K562 (cell line): ENCODE measurements at regions not wholly inside any gene's neighbourhood (a gene's known extent, or its start where the extent isn't known, plus 50 kb on each side); places are given as distances from the start of the nearest gene placed in this dataset.

Experiments
- ATAC-seq: fragments of 200-7000 bp; cut with Tn5 transposase; 3 replicates; pipeline ENCODE4 v1.9.1; 2020; ENCODE audit warnings: moderate library complexity
- BruUV-seq: library from RNA; stranded (reverse); fragments of 400-500 nt; replicated peaks from 2 replicates; lab custom pipeline; 2021; lab: Mats Ljungman, UMichigan
- CTCF ChIA-PET: fragments of 300-600 bp; formaldehyde crosslinking; extraction: SDS; loops from one replicate; lab custom pipeline; 2021; ENCODE audit warnings: low intra/inter-chr PET ratio; lab: Yijun Ruan, JAX
- POLR2A ChIA-PET: fragments of 300-600, 350-650 bp; sonication (Branson Sonifier 250); formaldehyde crosslinking; extraction: SDS; loops from one replicate; lab custom pipeline; 2021; ENCODE audit warnings: antibody characterized with exemption, inconsistent platforms; lab: Yijun Ruan, JAX
- DNase-seq, 4 experiments: peaks; one replicate each; pipeline versions ENCODE4 v3.0.0 to v3.0.0-alpha.2; 2011 to 2018; ENCODE audit warnings: low spot score in 3 of 4, mixed read lengths in 3 of 4; ENCODE audit errors: extremely low read depth in 1 of 4
- FAIRE-seq: peaks from 2 replicates; lab custom pipeline; 2011; peaks lifted over from hg19 to GRCh38; lab: Jason Lieb, UNC
- H2AFZ ChIP-seq: 2 replicates; pipeline ENCODE4 v1.6.0; 2011; ENCODE audit warnings: low read depth, low read length, control low read depth, inconsistent platforms
- H3K27ac ChIP-seq: fragments of 200-600 bp; 3 replicates; pipeline ENCODE4 v1.8.0; 2011; ENCODE audit warnings: low read depth, mild to moderate bottlenecking, control low read depth, inconsistent platforms, low read length, moderate library complexity, mixed read lengths; ENCODE audit errors: extremely low read depth
- H3K27me3 ChIP-seq, 2 experiments: fragments of 300-600 bp in 1 of 2; 2 replicates in 1 of 2; 3 replicates in 1 of 2; pipeline versions ENCODE4 v1.6.0 to v1.8.0; 2011; ENCODE audit warnings: inconsistent platforms in 2 of 2, low read length in 2 of 2, mild to moderate bottlenecking in 1 of 2, mixed read lengths in 1 of 2, moderate library complexity in 1 of 2; ENCODE audit not compliant: control insufficient read depth in 2 of 2, insufficient read depth in 2 of 2
- H3K36me3 ChIP-seq: fragments of 300-600 bp; 3 replicates; pipeline ENCODE4 v1.8.0; 2011; ENCODE audit warnings: mild to moderate bottlenecking, low read length, inconsistent platforms; ENCODE audit not compliant: control insufficient read depth, insufficient read depth
- H3K4me1 ChIP-seq, 2 experiments: fragments of 200-600 bp in 1 of 2; replicated peaks in 1 of 2; 2 replicates in 1 of 2; 3 replicates in 1 of 2; pipeline versions ENCODE4 v1.5.1 to v1.8.0; 2011; ENCODE audit warnings: inconsistent platforms in 2 of 2, low read length in 2 of 2, mild to moderate bottlenecking in 1 of 2, mixed read lengths in 1 of 2, moderate library complexity in 1 of 2; ENCODE audit not compliant: control insufficient read depth in 2 of 2, insufficient read depth in 2 of 2
- H3K4me2 ChIP-seq: 2 replicates; pipeline ENCODE4 v1.6.1; 2011; ENCODE audit warnings: low read length, control low read depth, inconsistent platforms, mixed read lengths; ENCODE audit not compliant: insufficient read depth
- H3K4me3 ChIP-seq: fragments of 200-600 bp; sonication (generic), shearing (Covaris generic); 2 replicates; pipeline ENCODE4 v1.5.1; 2016; ENCODE audit warnings: control low read depth, inconsistent platforms
- H3K79me2 ChIP-seq: fragments of 200-600 bp; 3 replicates; pipeline ENCODE4 v1.8.0; 2011; ENCODE audit warnings: low read length, inconsistent platforms; ENCODE audit not compliant: control insufficient read depth, insufficient read depth
- H3K9ac ChIP-seq, 2 experiments: 2 replicates each; pipeline versions ENCODE4 v1.6.0 to v1.6.1; 2011; ENCODE audit warnings: low read depth in 2 of 2, low read length in 2 of 2, control low read depth in 1 of 2, inconsistent platforms in 1 of 2, mild to moderate bottlenecking in 1 of 2, mixed read lengths in 1 of 2; ENCODE audit not compliant: insufficient read depth in 1 of 2
- H3K9me1 ChIP-seq: one replicate; pipeline ENCODE4 v1.6.0; 2011; ENCODE audit warnings: inconsistent platforms, mild to moderate bottlenecking, low read length, moderate library complexity; ENCODE audit not compliant: control insufficient read depth, insufficient read depth
- H3K9me3 ChIP-seq: replicated peaks from 2 replicates; pipeline ENCODE4 v1.5.1; 2011; ENCODE audit warnings: low read depth, low read length, inconsistent platforms; ENCODE audit not compliant: control insufficient read depth, insufficient read depth
- H4K20me1 ChIP-seq: replicated peaks from 2 replicates; pipeline ENCODE4 v1.6.1; 2011; ENCODE audit warnings: low read length, inconsistent platforms, mixed read lengths; ENCODE audit not compliant: control insufficient read depth, insufficient read depth
- CREM ChIP-seq: IDR thresholded peaks from 2 replicates; pipeline ENCODE4 v1.6.1; 2014; ENCODE audit warnings: antibody characterized with exemption, low read depth
- KLF6 ChIP-seq: fragments of 250-450 bp; sonication (Bioruptor Pico); IDR thresholded peaks from 2 replicates; pipeline ENCODE4 v1.4.0; 2020; ENCODE audit warnings: mild to moderate bottlenecking, moderate library complexity, borderline replicate concordance
- LARP7 ChIP-seq: fragments of 450-650 bp; IDR thresholded peaks from 2 replicates; pipeline ENCODE4 v1.6.1; 2016
- MXD1 ChIP-seq: fragments of 250-450 bp; sonication (Bioruptor Pico); IDR thresholded peaks from 2 replicates; pipeline ENCODE4 v1.8.0; 2021; ENCODE audit warnings: borderline replicate concordance, mild to moderate bottlenecking, moderate library complexity; ENCODE audit not compliant: poor library complexity, severe bottlenecking
- NONO ChIP-seq, 2 experiments: fragments of 200-400 bp in 1 of 2; fragments of 450-650 bp in 1 of 2; formaldehyde crosslinking in 1 of 2; IDR thresholded peaks; 2 replicates each; pipeline ENCODE4 v1.6.1; 2017; ENCODE audit warnings: low read depth in 2 of 2, mild to moderate bottlenecking in 2 of 2, moderate library complexity in 2 of 2, low read length in 1 of 2
- PHF21A ChIP-seq: fragments of 450-650 bp; IDR thresholded peaks from 2 replicates; pipeline ENCODE4 v1.6.1; 2017; ENCODE audit warnings: low read depth, borderline replicate concordance
- YBX1 ChIP-seq: fragments of 450-650 bp; IDR thresholded peaks from 2 replicates; pipeline ENCODE4 v1.7.1; 2016; ENCODE audit warnings: mild to moderate bottlenecking
- YY1 ChIP-seq, 3 experiments: IDR thresholded peaks; 2 replicates each; pipeline ENCODE4 v1.6.1; 2011; ENCODE audit warnings: low read length in 2 of 3, mild to moderate bottlenecking in 2 of 3, moderate library complexity in 2 of 3, borderline replicate concordance in 1 of 3, control low read depth in 1 of 3, low read depth in 1 of 3; ENCODE audit not compliant: insufficient read depth in 3 of 3, insufficient replicate concordance in 2 of 3, control insufficient read depth in 1 of 3, insufficient read length in 1 of 3; ENCODE audit errors: extremely low read depth in 1 of 3
- ZNF146 ChIP-seq: IDR thresholded peaks from one replicate; pipeline ENCODE4 v1.6.1; 2018; ENCODE audit warnings: missing compliant biosample characterization; ENCODE audit not compliant: unreplicated experiment
- ZNF165 ChIP-seq: fragments of 250-450 bp; sonication (Bioruptor Pico); IDR thresholded peaks from 2 replicates; pipeline ENCODE4 v1.4.0; 2020; ENCODE audit warnings: borderline replicate concordance
- ZNF583 ChIP-seq: fragments of 250-450 bp; sonication (Bioruptor Pico); IDR thresholded peaks from 2 replicates; pipeline ENCODE4 v1.4.0; 2020
- WGBS: fragments of 100-300 bp; shearing (Covaris generic); methylation state at CpG from one replicate; pipeline ENCODE4 v1.1.6; 2016; ENCODE audit warnings: low coverage, mixed read lengths; ENCODE audit not compliant: insufficient coverage; ENCODE audit errors: missing lambda C conversion rate; 5-methylcytosine and 5-hydroxymethylcytosine counted together
- in situ Hi-C: fragments of 300-500 bp; cut with MboI; formaldehyde crosslinking; loops from 4 replicates; pipeline ENCODE4 v1.15.0; 2018; ENCODE audit warnings: inconsistent platforms, mixed read lengths
- intact Hi-C: fragments of 100-400 bp; cut with micrococcal nuclease; formaldehyde crosslinking; loops from 2 replicates; pipeline ENCODE4 v1.14.2; 2022
- TF ChIP-seq, protein P1 (sequence below): fragments of 250-450 bp; sonication (Bioruptor Pico); IDR thresholded peaks from 2 replicates; pipeline ENCODE4 v1.4.0; 2020

GRCh38 chr10:131841661-131842139 lies 59.1 kb upstream of the PPP2R2D start (continued):
- TF ChIP-seq, protein P1, sequence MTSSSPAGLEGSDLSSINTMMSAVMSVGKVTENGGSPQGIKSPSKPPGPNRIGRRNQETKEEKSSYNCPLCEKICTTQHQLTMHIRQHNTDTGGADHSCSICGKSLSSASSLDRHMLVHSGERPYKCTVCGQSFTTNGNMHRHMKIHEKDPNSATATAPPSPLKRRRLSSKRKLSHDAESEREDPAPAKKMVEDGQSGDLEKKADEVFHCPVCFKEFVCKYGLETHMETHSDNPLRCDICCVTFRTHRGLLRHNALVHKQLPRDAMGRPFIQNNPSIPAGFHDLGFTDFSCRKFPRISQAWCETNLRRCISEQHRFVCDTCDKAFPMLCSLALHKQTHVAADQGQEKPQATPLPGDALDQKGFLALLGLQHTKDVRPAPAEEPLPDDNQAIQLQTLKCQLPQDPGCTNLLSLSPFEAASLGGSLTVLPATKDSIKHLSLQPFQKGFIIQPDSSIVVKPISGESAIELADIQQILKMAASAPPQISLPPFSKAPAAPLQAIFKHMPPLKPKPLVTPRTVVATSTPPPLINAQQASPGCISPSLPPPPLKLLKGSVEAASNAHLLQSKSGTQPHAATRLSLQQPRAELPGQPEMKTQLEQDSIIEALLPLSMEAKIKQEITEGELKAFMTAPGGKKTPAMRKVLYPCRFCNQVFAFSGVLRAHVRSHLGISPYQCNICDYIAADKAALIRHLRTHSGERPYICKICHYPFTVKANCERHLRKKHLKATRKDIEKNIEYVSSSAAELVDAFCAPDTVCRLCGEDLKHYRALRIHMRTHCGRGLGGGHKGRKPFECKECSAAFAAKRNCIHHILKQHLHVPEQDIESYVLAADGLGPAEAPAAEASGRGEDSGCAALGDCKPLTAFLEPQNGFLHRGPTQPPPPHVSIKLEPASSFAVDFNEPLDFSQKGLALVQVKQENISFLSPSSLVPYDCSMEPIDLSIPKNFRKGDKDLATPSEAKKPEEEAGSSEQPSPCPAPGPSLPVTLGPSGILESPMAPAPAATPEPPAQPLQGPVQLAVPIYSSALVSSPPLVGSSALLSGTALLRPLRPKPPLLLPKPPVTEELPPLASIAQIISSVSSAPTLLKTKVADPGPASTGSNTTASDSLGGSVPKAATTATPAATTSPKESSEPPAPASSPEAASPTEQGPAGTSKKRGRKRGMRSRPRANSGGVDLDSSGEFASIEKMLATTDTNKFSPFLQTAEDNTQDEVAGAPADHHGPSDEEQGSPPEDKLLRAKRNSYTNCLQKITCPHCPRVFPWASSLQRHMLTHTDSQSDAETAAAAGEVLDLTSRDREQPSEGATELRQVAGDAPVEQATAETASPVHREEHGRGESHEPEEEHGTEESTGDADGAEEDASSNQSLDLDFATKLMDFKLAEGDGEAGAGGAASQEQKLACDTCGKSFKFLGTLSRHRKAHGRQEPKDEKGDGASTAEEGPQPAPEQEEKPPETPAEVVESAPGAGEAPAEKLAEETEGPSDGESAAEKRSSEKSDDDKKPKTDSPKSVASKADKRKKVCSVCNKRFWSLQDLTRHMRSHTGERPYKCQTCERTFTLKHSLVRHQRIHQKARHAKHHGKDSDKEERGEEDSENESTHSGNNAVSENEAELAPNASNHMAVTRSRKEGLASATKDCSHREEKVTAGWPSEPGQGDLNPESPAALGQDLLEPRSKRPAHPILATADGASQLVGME, result no peak
- no peak for TF ChIP-seq LARP7

DNA sequence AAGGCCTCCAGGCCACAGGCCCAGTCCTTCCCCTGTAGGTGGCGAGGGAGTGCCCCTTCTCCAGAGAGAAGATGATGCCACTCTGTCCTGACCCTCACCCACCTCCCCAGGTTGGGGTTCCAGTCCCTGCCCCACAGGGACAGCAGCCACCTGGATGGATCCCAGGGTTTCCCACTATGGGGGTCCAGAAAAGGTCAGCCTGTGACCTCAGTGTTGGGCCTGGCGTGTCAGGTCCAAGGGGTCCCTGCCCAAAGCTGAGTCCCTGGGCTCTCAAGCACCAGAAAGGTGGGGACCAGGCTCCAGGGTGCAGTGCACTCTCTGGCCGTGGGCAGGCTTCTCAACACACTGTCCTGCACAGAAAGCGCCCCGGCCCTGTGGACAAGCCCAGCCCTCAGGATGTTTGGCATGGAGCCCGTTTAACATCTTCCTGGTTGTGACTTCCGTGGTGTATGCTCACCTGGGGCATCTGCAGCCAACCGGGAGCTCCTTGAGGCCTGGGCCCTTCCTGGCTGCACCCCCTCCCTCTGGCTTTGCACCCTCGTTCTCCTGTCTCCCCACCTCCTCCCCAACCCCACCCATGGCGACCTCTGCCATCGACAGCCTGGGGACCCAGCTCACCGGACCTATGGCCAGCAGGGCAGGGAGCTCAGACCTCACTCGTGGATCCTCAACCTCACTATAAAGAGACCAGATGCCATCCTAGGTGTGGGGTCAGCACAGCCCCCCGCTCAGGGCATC lies 58.3 kb upstream of the PPP2R2D start:
- Histone ChIP-seq H2AFZ (no peak overlapping the region), H3K36me3 (no peaks in the 10 kb centered on the region), H3K4me2 (no peak overlapping the region), H3K4me1 (peaks cover 0 to 18% of the 10 kb centered on the region in 2 experiments; a peak in 2 of 5 replicates), H3K79me2 (no peaks in the 10 kb centered on the region), H3K9me3 (no peaks in the 10 kb centered on the region), H3K4me3 (no peak overlapping the region), H3K9ac (no peak overlapping the region), H3K9me1 (no peaks in the 10 kb centered on the region), H4K20me1 (no peaks in the 10 kb centered on the region), H3K27ac (no peak overlapping the region), H3K27me3 (peaks cover 3 to 65% of the 10 kb centered on the region in 2 experiments)
- intact Hi-C loops, result no loop called here
- ChIA-PET POLR2A (interaction anchor here (0.6 kb wide), 1 partner anchor 240 kb away, joined by 3 read pairs; no protein-coding TSS in a partner anchor), CTCF (no interaction called here)
- FAIRE-seq (no peak), DNase-seq (no peak), ATAC-seq (no peak)
- WGBS, result 3% methylated on average over 5 of the region's 14 CpGs
- BruUV-seq, result no TSS peak
- in situ Hi-C loops, result no loop called here
- TF ChIP-seq ZNF165 (CRISPR knock-in tag) (no peak), KLF6 (CRISPR knock-in tag) (no peak), CREM (no peak), ZNF583 (CRISPR knock-in tag) (no peak), ZNF146 (CRISPR knock-in tag) (no peak), PHF21A (no peak), MXD1 (no peak), YY1 (IDR thresholded peaks at IDR 0.05; ENCODE audit: borderline replicate concordance in 1 of 3, control insufficient read depth in 1 of 3, extremely low read depth in 1 of 3, insufficient read depth in 3 of 3, insufficient read length in 1 of 3, insufficient replicate concordance in 2 of 3, low read depth in 1 of 3, low read length in 2 of 3) (no peak), NONO (IDR thresholded peaks at IDR 0.05; ENCODE audit: low read depth in 2 of 2, low read length in 1 of 2) (no peak), YBX1 (no peak)
